ENCODE measurements at regions not wholly inside any gene's neighbourhood (a gene's known extent, or its start where the extent isn't known, plus 50 kb on each side); places are given as distances from the start of the nearest gene placed in this dataset.

- no peak for TF ChIP-seq CTCF (IDR thresholded peaks at IDR 0.05)
- TF ChIP-seq ELF4 (CRISPR knock-in tag; IDR thresholded peaks at IDR 0.05; ENCODE audit: low read depth), result no peak
- no peak for TF ChIP-seq FOXP4 (CRISPR knock-in tag; IDR thresholded peaks at IDR 0.05)
- TF ChIP-seq IRF2 (CRISPR knock-in tag; IDR thresholded peaks at IDR 0.05; ENCODE audit: borderline replicate concordance, low read depth), result no peak
- TF ChIP-seq ZNF263 (CRISPR knock-in tag; IDR thresholded peaks at IDR 0.05; ENCODE audit: low read depth), result no peak
- no peak for TF ChIP-seq MAX (CRISPR knock-in tag; IDR thresholded peaks at IDR 0.05)
- TF ChIP-seq SP1 (CRISPR knock-in tag; conservative IDR thresholded peaks at IDR 0.05), result no peak
Measured at GRCh38 chr18:67215686-67216085, 300.8 kb downstream of the DSEL start.
